K562 (cell line): ENCODE measurements at regions not wholly inside any gene's neighbourhood (a gene's known extent, or its start where the extent isn't known, plus 50 kb on each side); places are given as distances from the start of the nearest gene placed in this dataset.

Source experiments
- ATAC-seq: fragments of 200-7000 bp; cut with Tn5 transposase; 3 replicates; pipeline ENCODE4 v1.9.1; 2020; ENCODE audit warnings: moderate library complexity
- BruUV-seq: library from RNA; stranded (reverse); fragments of 400-500 nt; replicated peaks from 2 replicates; lab custom pipeline; 2021; lab: Mats Ljungman, UMichigan
- CTCF ChIA-PET: fragments of 300-600 bp; formaldehyde crosslinking; extraction: SDS; loops from one replicate; lab custom pipeline; 2021; ENCODE audit warnings: low intra/inter-chr PET ratio; lab: Yijun Ruan, JAX
- POLR2A ChIA-PET: fragments of 300-600, 350-650 bp; sonication (Branson Sonifier 250); formaldehyde crosslinking; extraction: SDS; loops from one replicate; lab custom pipeline; 2021; ENCODE audit warnings: antibody characterized with exemption, inconsistent platforms; lab: Yijun Ruan, JAX
- DNase-seq, 4 experiments: peaks; one replicate each; pipeline versions ENCODE4 v3.0.0 to v3.0.0-alpha.2; 2011 to 2018; ENCODE audit warnings: low spot score in 3 of 4, mixed read lengths in 3 of 4; ENCODE audit errors: extremely low read depth in 1 of 4
- FAIRE-seq: peaks from 2 replicates; lab custom pipeline; 2011; peaks lifted over from hg19 to GRCh38; lab: Jason Lieb, UNC
- H2AFZ ChIP-seq: 2 replicates; pipeline ENCODE4 v1.6.0; 2011; ENCODE audit warnings: low read depth, low read length, control low read depth, inconsistent platforms
- H3K27ac ChIP-seq: fragments of 200-600 bp; 3 replicates; pipeline ENCODE4 v1.8.0; 2011; ENCODE audit warnings: low read depth, mild to moderate bottlenecking, control low read depth, inconsistent platforms, low read length, moderate library complexity, mixed read lengths; ENCODE audit errors: extremely low read depth
- H3K27me3 ChIP-seq, 2 experiments: fragments of 300-600 bp in 1 of 2; 2 replicates in 1 of 2; 3 replicates in 1 of 2; pipeline versions ENCODE4 v1.6.0 to v1.8.0; 2011; ENCODE audit warnings: inconsistent platforms in 2 of 2, low read length in 2 of 2, mild to moderate bottlenecking in 1 of 2, mixed read lengths in 1 of 2, moderate library complexity in 1 of 2; ENCODE audit not compliant: control insufficient read depth in 2 of 2, insufficient read depth in 2 of 2
- H3K36me3 ChIP-seq: fragments of 300-600 bp; 3 replicates; pipeline ENCODE4 v1.8.0; 2011; ENCODE audit warnings: mild to moderate bottlenecking, low read length, inconsistent platforms; ENCODE audit not compliant: control insufficient read depth, insufficient read depth
- H3K4me1 ChIP-seq, 2 experiments: fragments of 200-600 bp in 1 of 2; replicated peaks in 1 of 2; 2 replicates in 1 of 2; 3 replicates in 1 of 2; pipeline versions ENCODE4 v1.5.1 to v1.8.0; 2011; ENCODE audit warnings: inconsistent platforms in 2 of 2, low read length in 2 of 2, mild to moderate bottlenecking in 1 of 2, mixed read lengths in 1 of 2, moderate library complexity in 1 of 2; ENCODE audit not compliant: control insufficient read depth in 2 of 2, insufficient read depth in 2 of 2
- H3K4me2 ChIP-seq: 2 replicates; pipeline ENCODE4 v1.6.1; 2011; ENCODE audit warnings: low read length, control low read depth, inconsistent platforms, mixed read lengths; ENCODE audit not compliant: insufficient read depth
- H3K4me3 ChIP-seq: fragments of 200-600 bp; sonication (generic), shearing (Covaris generic); 2 replicates; pipeline ENCODE4 v1.5.1; 2016; ENCODE audit warnings: control low read depth, inconsistent platforms
- H3K79me2 ChIP-seq: fragments of 200-600 bp; 3 replicates; pipeline ENCODE4 v1.8.0; 2011; ENCODE audit warnings: low read length, inconsistent platforms; ENCODE audit not compliant: control insufficient read depth, insufficient read depth
- H3K9ac ChIP-seq, 2 experiments: 2 replicates each; pipeline versions ENCODE4 v1.6.0 to v1.6.1; 2011; ENCODE audit warnings: low read depth in 2 of 2, low read length in 2 of 2, control low read depth in 1 of 2, inconsistent platforms in 1 of 2, mild to moderate bottlenecking in 1 of 2, mixed read lengths in 1 of 2; ENCODE audit not compliant: insufficient read depth in 1 of 2
- H3K9me1 ChIP-seq: one replicate; pipeline ENCODE4 v1.6.0; 2011; ENCODE audit warnings: inconsistent platforms, mild to moderate bottlenecking, low read length, moderate library complexity; ENCODE audit not compliant: control insufficient read depth, insufficient read depth
- H3K9me3 ChIP-seq: replicated peaks from 2 replicates; pipeline ENCODE4 v1.5.1; 2011; ENCODE audit warnings: low read depth, low read length, inconsistent platforms; ENCODE audit not compliant: control insufficient read depth, insufficient read depth
- H4K20me1 ChIP-seq: replicated peaks from 2 replicates; pipeline ENCODE4 v1.6.1; 2011; ENCODE audit warnings: low read length, inconsistent platforms, mixed read lengths; ENCODE audit not compliant: control insufficient read depth, insufficient read depth
- CBFA2T2 ChIP-seq: fragments of 450-650 bp; conservative IDR thresholded peaks from 2 replicates; pipeline ENCODE4 v1.6.1; 2017; ENCODE audit warnings: mild to moderate bottlenecking
- ELF4 ChIP-seq: fragments of 450-650 bp; formaldehyde crosslinking; IDR thresholded peaks from 2 replicates; pipeline ENCODE4 v1.4.0; 2022; ENCODE audit warnings: missing genetic modification characterization
- ILK ChIP-seq: fragments of 450-650 bp; IDR thresholded peaks from 2 replicates; pipeline ENCODE4 v1.6.1; 2016; ENCODE audit warnings: missing genetic modification characterization, low read depth, mild to moderate bottlenecking, missing compliant biosample characterization, moderate library complexity, borderline replicate concordance
- RFX5 ChIP-seq: IDR thresholded peaks from 2 replicates; pipeline ENCODE4 v1.6.1; 2011; ENCODE audit warnings: low read depth, mild to moderate bottlenecking, improper control_type of control experiment, low read length
- ZBED1 ChIP-seq: IDR thresholded peaks from 2 replicates; pipeline ENCODE4 v1.6.1; 2014
- ZNF217 ChIP-seq: sonication (generic); formaldehyde crosslinking; IDR thresholded peaks from 2 replicates; pipeline ENCODE4 v1.8.0; 2022; ENCODE audit warnings: mild to moderate bottlenecking, missing genetic modification reagents
- ZNF79 ChIP-seq: fragments of 250-450 bp; sonication (Bioruptor Pico); IDR thresholded peaks from 2 replicates; pipeline ENCODE4 v1.4.0; 2020; ENCODE audit warnings: low read depth, mild to moderate bottlenecking, moderate library complexity
- WGBS: fragments of 100-300 bp; shearing (Covaris generic); methylation state at CpG from one replicate; pipeline ENCODE4 v1.1.6; 2016; ENCODE audit warnings: low coverage, mixed read lengths; ENCODE audit not compliant: insufficient coverage; ENCODE audit errors: missing lambda C conversion rate; 5-methylcytosine and 5-hydroxymethylcytosine counted together
- in situ Hi-C: fragments of 300-500 bp; cut with MboI; formaldehyde crosslinking; loops from 4 replicates; pipeline ENCODE4 v1.15.0; 2018; ENCODE audit warnings: inconsistent platforms, mixed read lengths
- intact Hi-C: fragments of 100-400 bp; cut with micrococcal nuclease; formaldehyde crosslinking; loops from 2 replicates; pipeline ENCODE4 v1.14.2; 2022
- TF ChIP-seq, protein P1 (sequence below): fragments of 450-650 bp; formaldehyde crosslinking; IDR thresholded peaks from 2 replicates; pipeline ENCODE4 v1.4.0; 2020; ENCODE audit warnings: mild to moderate bottlenecking, moderate library complexity
- TF ChIP-seq, protein P2 (sequence below): sonication (generic); formaldehyde crosslinking; IDR thresholded peaks from 2 replicates; pipeline ENCODE4 v1.8.1; 2022; ENCODE audit warnings: missing genetic modification reagents

DNA sequence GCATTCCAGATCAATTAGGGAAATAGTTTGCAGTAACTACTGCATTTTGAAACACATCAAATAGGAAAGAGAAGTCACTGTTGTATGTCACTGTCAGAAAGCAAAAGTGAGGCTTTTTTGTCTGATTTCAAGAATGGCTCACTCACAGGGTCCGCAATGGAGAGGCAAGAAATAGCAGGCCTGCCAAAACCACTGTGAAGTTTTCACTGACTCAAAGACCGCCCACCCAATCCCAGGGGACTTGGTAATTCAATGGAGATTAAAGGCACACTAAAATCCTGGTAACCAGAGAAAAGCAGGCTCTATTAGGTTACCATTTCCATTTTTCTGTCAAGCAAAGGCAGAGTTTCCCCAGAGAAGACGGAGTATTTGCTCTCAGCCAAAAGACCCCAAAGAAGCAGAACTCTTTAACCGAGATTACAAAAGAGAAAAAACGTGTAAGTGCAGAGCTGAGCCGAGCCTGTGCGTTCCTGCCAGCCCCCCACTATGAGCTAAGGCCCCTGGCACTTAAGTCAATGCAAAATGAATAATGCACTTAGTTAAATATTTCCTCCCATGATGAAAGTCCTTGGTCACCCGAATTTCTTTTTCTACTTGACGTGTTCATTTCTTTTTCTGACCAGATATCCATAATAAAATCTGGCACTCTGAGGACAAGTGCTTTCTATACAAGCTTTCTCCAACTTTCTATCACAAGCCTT lies 57.0 kb downstream of the FOXL1 start:
- ChIA-PET POLR2A (interaction anchor here (0.6 kb wide), 1 partner anchor 350 kb away, joined by 3 read pairs; no protein-coding TSS in a partner anchor), CTCF (no interaction called here)
- no peak overlapping the region for H2AFZ ChIP-seq
- peaks cover 15 to 60% of the 10 kb centered on the region in 2 experiments for H3K27me3 ChIP-seq
- DNase-seq (no peak), FAIRE-seq (no peak), ATAC-seq (no peak)
- no peaks in the 10 kb centered on the region for H3K36me3 ChIP-seq
- 2% methylated on average over 9 of the region's 9 CpGs for WGBS
- no peaks in the 10 kb centered on the region for H3K4me1 ChIP-seq
- no peaks in the 10 kb centered on the region for H3K9me1 ChIP-seq
- no peak overlapping the region for H3K27ac ChIP-seq
- H3K9ac ChIP-seq: no peak overlapping the region
- H3K9me3 ChIP-seq: no peaks in the 10 kb centered on the region
- no peak for TF ChIP-seq ZBED1
- TF ChIP-seq, protein P1, sequence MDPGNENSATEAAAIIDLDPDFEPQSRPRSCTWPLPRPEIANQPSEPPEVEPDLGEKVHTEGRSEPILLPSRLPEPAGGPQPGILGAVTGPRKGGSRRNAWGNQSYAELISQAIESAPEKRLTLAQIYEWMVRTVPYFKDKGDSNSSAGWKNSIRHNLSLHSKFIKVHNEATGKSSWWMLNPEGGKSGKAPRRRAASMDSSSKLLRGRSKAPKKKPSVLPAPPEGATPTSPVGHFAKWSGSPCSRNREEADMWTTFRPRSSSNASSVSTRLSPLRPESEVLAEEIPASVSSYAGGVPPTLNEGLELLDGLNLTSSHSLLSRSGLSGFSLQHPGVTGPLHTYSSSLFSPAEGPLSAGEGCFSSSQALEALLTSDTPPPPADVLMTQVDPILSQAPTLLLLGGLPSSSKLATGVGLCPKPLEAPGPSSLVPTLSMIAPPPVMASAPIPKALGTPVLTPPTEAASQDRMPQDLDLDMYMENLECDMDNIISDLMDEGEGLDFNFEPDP (CRISPR knock-in tag): no peak
- TF ChIP-seq RFX5: no peak
- TF ChIP-seq ZNF217 (CRISPR knock-in tag): no peak
- TF ChIP-seq CBFA2T2: no peak
- no peak for TF ChIP-seq ZNF79
- TF ChIP-seq, protein P2, sequence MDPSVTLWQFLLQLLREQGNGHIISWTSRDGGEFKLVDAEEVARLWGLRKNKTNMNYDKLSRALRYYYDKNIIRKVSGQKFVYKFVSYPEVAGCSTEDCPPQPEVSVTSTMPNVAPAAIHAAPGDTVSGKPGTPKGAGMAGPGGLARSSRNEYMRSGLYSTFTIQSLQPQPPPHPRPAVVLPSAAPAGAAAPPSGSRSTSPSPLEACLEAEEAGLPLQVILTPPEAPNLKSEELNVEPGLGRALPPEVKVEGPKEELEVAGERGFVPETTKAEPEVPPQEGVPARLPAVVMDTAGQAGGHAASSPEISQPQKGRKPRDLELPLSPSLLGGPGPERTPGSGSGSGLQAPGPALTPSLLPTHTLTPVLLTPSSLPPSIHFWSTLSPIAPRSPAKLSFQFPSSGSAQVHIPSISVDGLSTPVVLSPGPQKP (CRISPR knock-in tag): no peak
- no peak for TF ChIP-seq ELF4
- TF ChIP-seq ILK: no peak
- no peak overlapping the region for H3K4me3 ChIP-seq
- in situ Hi-C loops (no loop called here), intact Hi-C loops (no loop called here)
- H3K79me2 ChIP-seq: no peaks in the 10 kb centered on the region
- BruUV-seq: no TSS peak
- H4K20me1 ChIP-seq: no peaks in the 10 kb centered on the region
- H3K4me2 ChIP-seq: no peak overlapping the region
